ENCODE measurements at regions not wholly inside any gene's neighbourhood (a gene's known extent, or its start where the extent isn't known, plus 50 kb on each side); places are given as distances from the start of the nearest gene placed in this dataset.
"Not testable (repeated sequence)": the region's sequence is repeated elsewhere in the genome, so short reads cannot be mapped to it uniquely, and the experiment has no call there.

- no peak for DNase-seq (ENCODE audit: low read depth in 4 of 4, low spot score in 3 of 4)
Measured at GRCh38 chr3:59512066-59512465, 462.2 kb upstream of the CFAP20DC start.

- no peak for DNase-seq (ENCODE audit: low read depth in 4 of 4, low spot score in 3 of 4)
Measured at GRCh38 chr3:59510576-59510975, 460.8 kb upstream of the CFAP20DC start.

- no peak for DNase-seq (ENCODE audit: low read depth in 4 of 4, low spot score in 3 of 4)
Measured at GRCh38 chr3:59508273-59508672, 458.4 kb upstream of the CFAP20DC start.

- DNase-seq (ENCODE audit: low read depth in 4 of 4, low spot score in 3 of 4), result no peak
Measured at GRCh38 chr3:59506191-59506590, 456.4 kb upstream of the CFAP20DC start.

GRCh38 chr3:59503441-59503840 is 453.6 kb upstream of the CFAP20DC start:
- DNase-seq (ENCODE audit: low read depth in 4 of 4, low spot score in 3 of 4), result no peak

- DNase-seq (ENCODE audit: low read depth in 4 of 4, low spot score in 3 of 4), result no peak
Measured at GRCh38 chr3:59502806-59503205, 453.0 kb upstream of the CFAP20DC start.

- no peak for DNase-seq (ENCODE audit: low read depth in 4 of 4, low spot score in 3 of 4)
Measured at GRCh38 chr3:59499954-59500353, 450.1 kb upstream of the CFAP20DC start.

- DNase-seq (ENCODE audit: low read depth in 4 of 4, low spot score in 3 of 4), result no peak
Measured at GRCh38 chr3:59499000-59499399, 449.2 kb upstream of the CFAP20DC start.

- no peak for DNase-seq (ENCODE audit: low read depth in 4 of 4, low spot score in 3 of 4)
Measured at GRCh38 chr3:59496250-59496649, 446.4 kb upstream of the CFAP20DC start.

- DNase-seq (ENCODE audit: low read depth in 4 of 4, low spot score in 3 of 4), result not testable (repeated sequence)
Measured at GRCh38 chr3:59494969-59495368, 445.1 kb upstream of the CFAP20DC start.

- no peak for DNase-seq (ENCODE audit: low read depth in 4 of 4, low spot score in 3 of 4)
Measured at GRCh38 chr3:59486520-59486919, 436.7 kb upstream of the CFAP20DC start.

- no peak for DNase-seq (ENCODE audit: low read depth in 4 of 4, low spot score in 3 of 4)
Measured at GRCh38 chr3:59483191-59483590, 433.4 kb upstream of the CFAP20DC start.

- no peak for DNase-seq (ENCODE audit: low read depth in 4 of 4, low spot score in 3 of 4)
Measured at GRCh38 chr3:59482684-59483083, 432.9 kb upstream of the CFAP20DC start.

GRCh38 chr3:59481776-59482400 is 432.1 kb upstream of the CFAP20DC start:
- DNase-seq (ENCODE audit: low read depth in 4 of 4, low spot score in 3 of 4), result no peak

- DNase-seq (ENCODE audit: low read depth in 4 of 4, low spot score in 3 of 4), result no peak
Measured at GRCh38 chr3:59480486-59480995, 430.7 kb upstream of the CFAP20DC start.

- no peak for DNase-seq (ENCODE audit: low read depth in 4 of 4, low spot score in 3 of 4)
Measured at GRCh38 chr3:59473636-59474035, 423.8 kb upstream of the CFAP20DC start.

- DNase-seq (ENCODE audit: low read depth in 4 of 4, low spot score in 3 of 4), result no peak
Measured at GRCh38 chr3:59472541-59472940, 422.7 kb upstream of the CFAP20DC start.

- DNase-seq (ENCODE audit: low read depth in 4 of 4, low spot score in 3 of 4), result no peak
Measured at GRCh38 chr3:59469948-59470723, 420.3 kb upstream of the CFAP20DC start.

- DNase-seq (ENCODE audit: low read depth in 4 of 4, low spot score in 3 of 4), result no peak
Measured at GRCh38 chr3:59467476-59467875, 417.7 kb upstream of the CFAP20DC start.

- DNase-seq (ENCODE audit: low read depth in 4 of 4, low spot score in 3 of 4), result no peak
Measured at GRCh38 chr3:59464187-59464586, 414.4 kb upstream of the CFAP20DC start.

- no peak for DNase-seq (ENCODE audit: low read depth in 4 of 4, low spot score in 3 of 4)
Measured at GRCh38 chr3:59463253-59463652, 413.4 kb upstream of the CFAP20DC start.

GRCh38 chr3:59460068-59460467 is 410.2 kb upstream of the CFAP20DC start:
- no peak for DNase-seq (ENCODE audit: low read depth in 4 of 4, low spot score in 3 of 4)

All from left renal pelvis (tissue), 4 donors.